ENCODE measurements at regions not wholly inside any gene's neighbourhood (a gene's known extent, or its start where the extent isn't known, plus 50 kb on each side); places are given as distances from the start of the nearest gene placed in this dataset.

- no peak overlapping the region for H3K4me3 ChIP-seq (ENCODE audit: low read length)
- TF ChIP-seq EZH2phosphoT487 (IDR thresholded peaks at IDR 0.05; ENCODE audit: low read depth) (no peak), CTCF (IDR thresholded peaks at IDR 0.05; ENCODE audit: low read depth, low read length) (no peak)
- H3K27me3 ChIP-seq (ENCODE audit: low read depth, low read length), result no peaks in the 10 kb centered on the region
- no peaks in the 10 kb centered on the region for H3K36me3 ChIP-seq (replicated peaks; ENCODE audit: low read depth, low read length)
- H2AFZ ChIP-seq (ENCODE audit: low read depth, low read length), result no peak overlapping the region
- no peak overlapping the region for H3K4me2 ChIP-seq (ENCODE audit: low read length)
- H3K4me1 ChIP-seq (ENCODE audit: low read length), result no peaks in the 10 kb centered on the region
- H3K9me3 ChIP-seq (ENCODE audit: insufficient read depth, low read length), result no peaks in the 10 kb centered on the region
- H3K27ac ChIP-seq (ENCODE audit: low read length), result no peak overlapping the region
- no peak overlapping the region for H3K9ac ChIP-seq (ENCODE audit: low read length)
- H3K79me2 ChIP-seq (ENCODE audit: low read length), result no peaks in the 10 kb centered on the region
- no peaks in the 10 kb centered on the region for H4K20me1 ChIP-seq (ENCODE audit: insufficient read depth, low read length)
Observed at GRCh38 chr5:63825984-63826383, 136.3 kb downstream of the HTR1A start.

- H3K4me1 ChIP-seq (ENCODE audit: low read length), result no peaks in the 10 kb centered on the region
- H3K9ac ChIP-seq (ENCODE audit: low read length), result no peak overlapping the region
- no peaks in the 10 kb centered on the region for H4K20me1 ChIP-seq (ENCODE audit: insufficient read depth, low read length)
- H3K27me3 ChIP-seq (ENCODE audit: low read depth, low read length), result no peaks in the 10 kb centered on the region
- no peaks in the 10 kb centered on the region for H3K79me2 ChIP-seq (ENCODE audit: low read length)
- H3K9me3 ChIP-seq (ENCODE audit: insufficient read depth, low read length), result no peaks in the 10 kb centered on the region
- no peak overlapping the region for H3K4me2 ChIP-seq (ENCODE audit: low read length)
- TF ChIP-seq EZH2phosphoT487 (IDR thresholded peaks at IDR 0.05; ENCODE audit: low read depth), result no peak
- TF ChIP-seq CTCF (IDR thresholded peaks at IDR 0.05; ENCODE audit: low read depth, low read length), result no peak
- H3K36me3 ChIP-seq (replicated peaks; ENCODE audit: low read depth, low read length), result no peaks in the 10 kb centered on the region
- no peak overlapping the region for H3K4me3 ChIP-seq (ENCODE audit: low read length)
- no peak overlapping the region for H3K27ac ChIP-seq (ENCODE audit: low read length)
- no peak overlapping the region for H2AFZ ChIP-seq (ENCODE audit: low read depth, low read length)
Observed at GRCh38 chr5:63823583-63823982, 138.7 kb downstream of the HTR1A start.

- no peaks in the 10 kb centered on the region for H4K20me1 ChIP-seq (ENCODE audit: insufficient read depth, low read length)
- H3K4me3 ChIP-seq (ENCODE audit: low read length), result no peak overlapping the region
- no peaks in the 10 kb centered on the region for H3K4me1 ChIP-seq (ENCODE audit: low read length)
- no peaks in the 10 kb centered on the region for H3K36me3 ChIP-seq (replicated peaks; ENCODE audit: low read depth, low read length)
- no peak overlapping the region for H3K4me2 ChIP-seq (ENCODE audit: low read length)
- H3K79me2 ChIP-seq (ENCODE audit: low read length), result no peaks in the 10 kb centered on the region
- TF ChIP-seq CTCF (IDR thresholded peaks at IDR 0.05; ENCODE audit: low read depth, low read length), result peak; percentile 15; the same call in 1 of the 2 replicates
- TF ChIP-seq EZH2phosphoT487 (IDR thresholded peaks at IDR 0.05; ENCODE audit: low read depth), result no peak
- no peak overlapping the region for H3K9ac ChIP-seq (ENCODE audit: low read length)
- H3K27ac ChIP-seq (ENCODE audit: low read length), result no peak overlapping the region
- no peaks in the 10 kb centered on the region for H3K9me3 ChIP-seq (ENCODE audit: insufficient read depth, low read length)
- no peak overlapping the region for H2AFZ ChIP-seq (ENCODE audit: low read depth, low read length)
- no peaks in the 10 kb centered on the region for H3K27me3 ChIP-seq (ENCODE audit: low read depth, low read length)
Observed at GRCh38 chr5:63822614-63823013, 139.6 kb downstream of the HTR1A start.

GRCh38 chr5:63820577-63820976 is 141.7 kb downstream of the HTR1A start:
- H3K4me2 ChIP-seq (ENCODE audit: low read length), result no peak overlapping the region
- no peak overlapping the region for H3K27ac ChIP-seq (ENCODE audit: low read length)
- no peak overlapping the region for H3K9ac ChIP-seq (ENCODE audit: low read length)
- H3K9me3 ChIP-seq (ENCODE audit: insufficient read depth, low read length), result no peaks in the 10 kb centered on the region
- no peaks in the 10 kb centered on the region for H3K4me1 ChIP-seq (ENCODE audit: low read length)
- no peak overlapping the region for H3K4me3 ChIP-seq (ENCODE audit: low read length)
- no peak overlapping the region for H2AFZ ChIP-seq (ENCODE audit: low read depth, low read length)
- TF ChIP-seq EZH2phosphoT487 (IDR thresholded peaks at IDR 0.05; ENCODE audit: low read depth) (no peak), CTCF (IDR thresholded peaks at IDR 0.05; ENCODE audit: low read depth, low read length) (no peak)
- H3K36me3 ChIP-seq (replicated peaks; ENCODE audit: low read depth, low read length), result no peaks in the 10 kb centered on the region
- H3K27me3 ChIP-seq (ENCODE audit: low read depth, low read length), result no peaks in the 10 kb centered on the region
- H3K79me2 ChIP-seq (ENCODE audit: low read length), result no peaks in the 10 kb centered on the region
- H4K20me1 ChIP-seq (ENCODE audit: insufficient read depth, low read length), result no peaks in the 10 kb centered on the region
